IMR-90 (cell line): ENCODE measurements at regions not wholly inside any gene's neighbourhood (a gene's known extent, or its start where the extent isn't known, plus 50 kb on each side); places are given as distances from the start of the nearest gene placed in this dataset.

ENCODE experiments used
- ATAC-seq: fragments of 200-7000 bp; cut with Tn5 transposase; 2 replicates; pipeline ENCODE4 v1.9.1; 2020; ENCODE audit warnings: low read depth, mild to moderate bottlenecking, moderate library complexity
- BruUV-seq: library from RNA; stranded (reverse); fragments of 400-500 nt; replicated peaks from 2 replicates; lab custom pipeline; 2021; lab: Mats Ljungman, UMichigan
- CTCF ChIA-PET: fragments of 300-600 bp; formaldehyde crosslinking; extraction: SDS; loops from one replicate; lab custom pipeline; 2021; ENCODE audit warnings: antibody characterized with exemption; lab: Yijun Ruan, JAX
- POLR2A ChIA-PET: fragments of 300-600 bp; sonication (Branson Sonifier 250); formaldehyde crosslinking; loops from one replicate; lab custom pipeline; 2022; ENCODE audit warnings: antibody characterized with exemption; ENCODE audit not compliant: unreplicated experiment; lab: Charles Lee
- DNase-seq: peaks from one replicate; pipeline ENCODE4 v3.0.0; 2013
- H2AFZ ChIP-seq: replicated peaks from 2 replicates; pipeline ENCODE3; 2013; ENCODE audit warnings: low read length, mild to moderate bottlenecking; ENCODE audit not compliant: poor library complexity
- H2AK5ac ChIP-seq: 2 replicates; pipeline ENCODE4 v1.6.1; 2013; ENCODE audit warnings: low read depth, low read length, inconsistent platforms
- H2AK9ac ChIP-seq: replicated peaks from 2 replicates; pipeline ENCODE3; 2013; ENCODE audit warnings: mild to moderate bottlenecking, low read depth, low read length, moderate library complexity; ENCODE audit not compliant: poor library complexity
- H2BK120ac ChIP-seq: 2 replicates; pipeline ENCODE4 v1.6.1; 2013; ENCODE audit warnings: low read depth, low read length, inconsistent platforms
- H2BK15ac ChIP-seq: 3 replicates; pipeline ENCODE4 v1.6.1; 2013; ENCODE audit warnings: low read depth, low read length, inconsistent platforms
- H2BK20ac ChIP-seq: 2 replicates; pipeline ENCODE4 v1.6.1; 2013; ENCODE audit warnings: low read depth, mild to moderate bottlenecking, inconsistent platforms, low read length, moderate library complexity
- H2BK5ac ChIP-seq: 2 replicates; pipeline ENCODE4 v1.6.1; 2013; ENCODE audit warnings: mild to moderate bottlenecking, low read depth, low read length, inconsistent platforms; ENCODE audit not compliant: poor library complexity, severe bottlenecking
- H3K14ac ChIP-seq: replicated peaks from 2 replicates; pipeline ENCODE4 v1.6.1; 2013; ENCODE audit warnings: low read depth, low read length, inconsistent platforms
- H3K18ac ChIP-seq: 2 replicates; pipeline ENCODE4 v1.6.1; 2013; ENCODE audit warnings: low read depth, low read length, control low read depth
- H3K23ac ChIP-seq: 2 replicates; pipeline ENCODE4 v1.6.1; 2013; ENCODE audit warnings: low read depth, low read length, inconsistent platforms
- H3K27ac ChIP-seq: 2 replicates; pipeline ENCODE4 v1.5.1; 2013; ENCODE audit warnings: mild to moderate bottlenecking, control low read depth, low read length; ENCODE audit not compliant: insufficient read depth
- H3K27me3 ChIP-seq: 2 replicates; pipeline ENCODE4 v1.6.1; 2013; ENCODE audit warnings: low read length; ENCODE audit not compliant: control insufficient read depth, insufficient read depth
- H3K36me3 ChIP-seq: 2 replicates; pipeline ENCODE4 v1.6.1; 2013; ENCODE audit warnings: low read length, mixed read lengths; ENCODE audit not compliant: control insufficient read depth, insufficient read depth
- H3K4ac ChIP-seq: 2 replicates; pipeline ENCODE4 v1.6.1; 2013; ENCODE audit warnings: low read depth, low read length, inconsistent platforms
- H3K4me1 ChIP-seq: 2 replicates; pipeline ENCODE4 v1.6.1; 2013; ENCODE audit warnings: low read length, mixed read lengths; ENCODE audit not compliant: control insufficient read depth, insufficient read depth
- H3K4me2 ChIP-seq: 2 replicates; pipeline ENCODE4 v1.6.1; 2013; ENCODE audit warnings: low read depth, mild to moderate bottlenecking, control low read depth, low read length, moderate library complexity
- H3K4me3 ChIP-seq: 2 replicates; pipeline ENCODE4 v1.5.1; 2013; ENCODE audit warnings: low read depth, mild to moderate bottlenecking, control low read depth, low read length, moderate library complexity; ENCODE audit not compliant: insufficient read depth
- H3K56ac ChIP-seq: 2 replicates; pipeline ENCODE4 v1.6.1; 2013; ENCODE audit warnings: low read length, inconsistent platforms; ENCODE audit not compliant: insufficient read depth; ENCODE audit errors: extremely low read depth
- H3K79me1 ChIP-seq, 2 experiments: 2 replicates each; pipeline ENCODE4 v1.6.1; 2013; ENCODE audit warnings: low read length in 2 of 2, inconsistent platforms in 1 of 2, low read depth in 1 of 2
- H3K9ac ChIP-seq: 2 replicates; pipeline ENCODE4 v1.6.1; 2013; ENCODE audit warnings: low read depth, low read length, control low read depth
- H3K9me1 ChIP-seq: 2 replicates; pipeline ENCODE4 v1.6.1; 2013; ENCODE audit warnings: low read length, inconsistent platforms; ENCODE audit not compliant: insufficient read depth
- H3K9me3 ChIP-seq: 2 replicates; pipeline ENCODE4 v1.6.1; 2013; ENCODE audit warnings: low read length; ENCODE audit not compliant: control insufficient read depth, insufficient read depth
- H4K20me1 ChIP-seq: 2 replicates; pipeline ENCODE4 v1.6.1; 2013; ENCODE audit warnings: low read length, inconsistent platforms; ENCODE audit not compliant: insufficient read depth
- H4K5ac ChIP-seq: 2 replicates; pipeline ENCODE4 v1.6.1; 2013; ENCODE audit warnings: mild to moderate bottlenecking, low read depth, low read length, control low read depth
- H4K8ac ChIP-seq, 2 experiments: 2 replicates each; pipeline ENCODE4 v1.6.1; 2013; ENCODE audit warnings: low read depth in 2 of 2, low read length in 2 of 2, control low read depth in 1 of 2, inconsistent platforms in 1 of 2
- H4K91ac ChIP-seq: 2 replicates; pipeline ENCODE4 v1.6.1; 2013; ENCODE audit warnings: low read depth, low read length, inconsistent platforms; ENCODE audit not compliant: insufficient read depth
- BHLHE40 ChIP-seq: fragments of 150-350 bp; IDR thresholded peaks from 2 replicates; pipeline ENCODE4 v1.6.1; 2016; ENCODE audit warnings: mild to moderate bottlenecking, low read depth, low read length
- CEBPB ChIP-seq: IDR thresholded peaks from 2 replicates; pipeline ENCODE4 v1.6.1; 2012; ENCODE audit warnings: low read depth, low read length, improper control_type of control experiment
- MAFK ChIP-seq: IDR thresholded peaks from 2 replicates; pipeline ENCODE4 v1.6.1; 2012; ENCODE audit warnings: low read depth, low read length, improper control_type of control experiment
- MXI1 ChIP-seq: IDR thresholded peaks from 2 replicates; pipeline ENCODE4 v1.6.1; 2012; ENCODE audit warnings: low read depth, mild to moderate bottlenecking, low read length, moderate library complexity, borderline replicate concordance
- NFE2L2 ChIP-seq: fragments of 150-350 bp; IDR thresholded peaks from 2 replicates; pipeline ENCODE4 v1.6.1; 2016; ENCODE audit warnings: low read depth, mild to moderate bottlenecking, low read length
- POLR2A ChIP-seq: IDR thresholded peaks from 2 replicates; pipeline ENCODE4 v1.6.1; 2012; ENCODE audit warnings: mild to moderate bottlenecking, low read depth, low read length
- RAD21 ChIP-seq: IDR thresholded peaks from 2 replicates; pipeline ENCODE4 v1.6.1; 2012; ENCODE audit warnings: low read length, improper control_type of control experiment
- RFX5 ChIP-seq: IDR thresholded peaks from 2 replicates; pipeline ENCODE4 v1.8.0; 2012; ENCODE audit warnings: low read depth, mild to moderate bottlenecking, low read length, moderate library complexity
- SMC3 ChIP-seq: fragments of 150-350 bp; IDR thresholded peaks from 2 replicates; pipeline ENCODE4 v1.6.1; 2016; ENCODE audit warnings: low read depth, mild to moderate bottlenecking, antibody characterized with exemption, low read length, moderate library complexity
- WGBS, 2 experiments: methylation state at CpG; one replicate each; pipeline versions ENCODE4 v1.1.5 to v1.1.7; 2013; ENCODE audit warnings: missing lambda C conversion rate in 2 of 2; ENCODE audit not compliant: insufficient read length in 1 of 2; ENCODE audit errors: extremely low coverage in 2 of 2; 5-methylcytosine and 5-hydroxymethylcytosine counted together
- dilution Hi-C: fragments of 300-500 bp; cut with HindIII; formaldehyde crosslinking; loops from one replicate; pipeline ENCODE4 v1.14.3; 2018; ENCODE audit warnings: low sequenced_read_pairs; ENCODE audit not compliant: unreplicated experiment
- in situ Hi-C: fragments of 300-500 bp; cut with MboI; formaldehyde crosslinking; loops from 3 replicates; pipeline ENCODE4 v1.14.3; 2019; ENCODE audit warnings: low sequenced_read_pairs, inconsistent platforms, mixed read lengths
- intact Hi-C: fragments of 100-400 bp; cut with micrococcal nuclease; formaldehyde crosslinking; loops from 2 replicates; pipeline ENCODE4 v1.10.0; 2022
- TF ChIP-seq, protein P1 (sequence below): conservative IDR thresholded peaks from 2 replicates; pipeline ENCODE4 v1.5.1; 2012; ENCODE audit warnings: mild to moderate bottlenecking, low read depth, low read length, improper control_type of control experiment
- TF ChIP-seq, protein P2 (sequence below): fragments of 150-350 bp; IDR thresholded peaks from 2 replicates; pipeline ENCODE4 v1.6.1; 2017; ENCODE audit warnings: mild to moderate bottlenecking, antibody characterized with exemption, low read length, low read depth

DNA sequence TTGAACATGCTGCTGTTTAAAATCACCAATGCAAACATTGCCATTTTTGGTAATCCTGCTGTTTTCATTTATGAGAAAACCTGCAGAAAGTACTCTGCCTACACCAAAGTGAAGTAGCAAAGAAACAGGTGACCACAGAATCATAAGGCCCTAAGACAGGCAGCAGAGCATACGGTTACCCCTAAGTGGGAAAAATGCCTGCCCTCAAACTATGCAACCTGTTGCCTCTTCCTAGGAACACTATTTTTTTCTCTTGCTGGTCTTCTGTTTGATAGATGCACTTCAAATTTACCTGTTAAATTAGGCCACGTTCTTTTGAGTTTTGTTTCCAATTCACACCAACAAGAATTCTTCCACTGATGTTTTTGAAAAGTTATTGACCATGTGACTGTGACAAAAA lies 89.5 kb upstream of the RAB4A start:
- Histone ChIP-seq H2BK5ac (no peak overlapping the region), H2AK9ac (no peak overlapping the region), H4K91ac (no peak overlapping the region), H2AFZ (no peak overlapping the region), H3K9me3 (no peaks in the 10 kb centered on the region), H3K4ac (no peak overlapping the region), H3K14ac (no peak overlapping the region), H2BK120ac (no peak overlapping the region), H2BK20ac (no peak overlapping the region), H3K9ac (no peak overlapping the region), H2BK15ac (no peak overlapping the region), H4K20me1 (no peaks in the 10 kb centered on the region), H3K4me3 (no peak overlapping the region), H3K79me1 (no peaks in the 10 kb centered on the region), H3K27ac (no peak overlapping the region), H3K36me3 (no peaks in the 10 kb centered on the region), H3K18ac (no peak overlapping the region), H3K56ac (no peak overlapping the region), H3K27me3 (no peaks in the 10 kb centered on the region), H3K4me1 (no peaks in the 10 kb centered on the region), H3K23ac (no peak overlapping the region), H3K4me2 (no peak overlapping the region), H3K9me1 (no peaks in the 10 kb centered on the region), H4K8ac (no peak overlapping the region), H4K5ac (no peak overlapping the region), H2AK5ac (no peak overlapping the region)
- WGBS, 2 experiments, result no CpG with 5 or more reads among the region's 2 CpGs
- dilution Hi-C loops, result no loop called here
- TF ChIP-seq, protein P1, sequence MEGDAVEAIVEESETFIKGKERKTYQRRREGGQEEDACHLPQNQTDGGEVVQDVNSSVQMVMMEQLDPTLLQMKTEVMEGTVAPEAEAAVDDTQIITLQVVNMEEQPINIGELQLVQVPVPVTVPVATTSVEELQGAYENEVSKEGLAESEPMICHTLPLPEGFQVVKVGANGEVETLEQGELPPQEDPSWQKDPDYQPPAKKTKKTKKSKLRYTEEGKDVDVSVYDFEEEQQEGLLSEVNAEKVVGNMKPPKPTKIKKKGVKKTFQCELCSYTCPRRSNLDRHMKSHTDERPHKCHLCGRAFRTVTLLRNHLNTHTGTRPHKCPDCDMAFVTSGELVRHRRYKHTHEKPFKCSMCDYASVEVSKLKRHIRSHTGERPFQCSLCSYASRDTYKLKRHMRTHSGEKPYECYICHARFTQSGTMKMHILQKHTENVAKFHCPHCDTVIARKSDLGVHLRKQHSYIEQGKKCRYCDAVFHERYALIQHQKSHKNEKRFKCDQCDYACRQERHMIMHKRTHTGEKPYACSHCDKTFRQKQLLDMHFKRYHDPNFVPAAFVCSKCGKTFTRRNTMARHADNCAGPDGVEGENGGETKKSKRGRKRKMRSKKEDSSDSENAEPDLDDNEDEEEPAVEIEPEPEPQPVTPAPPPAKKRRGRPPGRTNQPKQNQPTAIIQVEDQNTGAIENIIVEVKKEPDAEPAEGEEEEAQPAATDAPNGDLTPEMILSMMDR, result no peak
- no peak for TF ChIP-seq MAFK
- no peak for TF ChIP-seq BHLHE40
- TF ChIP-seq SMC3, result no peak
- no peak for TF ChIP-seq POLR2A
- no peak for TF ChIP-seq RAD21
- TF ChIP-seq, protein P2, sequence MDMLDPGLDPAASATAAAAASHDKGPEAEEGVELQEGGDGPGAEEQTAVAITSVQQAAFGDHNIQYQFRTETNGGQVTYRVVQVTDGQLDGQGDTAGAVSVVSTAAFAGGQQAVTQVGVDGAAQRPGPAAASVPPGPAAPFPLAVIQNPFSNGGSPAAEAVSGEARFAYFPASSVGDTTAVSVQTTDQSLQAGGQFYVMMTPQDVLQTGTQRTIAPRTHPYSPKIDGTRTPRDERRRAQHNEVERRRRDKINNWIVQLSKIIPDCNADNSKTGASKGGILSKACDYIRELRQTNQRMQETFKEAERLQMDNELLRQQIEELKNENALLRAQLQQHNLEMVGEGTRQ, result no peak
- TF ChIP-seq NFE2L2, result no peak
- TF ChIP-seq MXI1, result no peak
- no peak for TF ChIP-seq CEBPB
- TF ChIP-seq RFX5, result no peak
- CTCF ChIA-PET, result interaction anchor here (0.6 kb wide), 1 partner anchor 163 kb away, joined by 3 read pairs; no protein-coding TSS in a partner anchor
- intact Hi-C loops, result no loop called here
- ATAC-seq (no peak), DNase-seq (no peak)
- no TSS peak for BruUV-seq
- in situ Hi-C loops, result no loop called here
- POLR2A ChIA-PET, result no interaction called here
